Kidney epithelial cell (primary cell): ENCODE measurements at regions not wholly inside any gene's neighbourhood (a gene's known extent, or its start where the extent isn't known, plus 50 kb on each side); places are given as distances from the start of the nearest gene placed in this dataset.
A peak's percentile ranks its signal among the peaks of the same experiment; 100 is the strongest.

Experiments
- DNase-seq: peaks from one replicate; pipeline ENCODE4 v3.0.0-alpha.2; 2010; ENCODE audit warnings: low read depth
- H3K27me3 ChIP-seq: 2 replicates; pipeline ENCODE4 v1.6.0; 2011; ENCODE audit warnings: low read length; ENCODE audit not compliant: control insufficient read depth, insufficient read depth
- H3K36me3 ChIP-seq: 2 replicates; pipeline ENCODE4 v1.5.1; 2011; ENCODE audit warnings: low read length; ENCODE audit not compliant: control insufficient read depth, insufficient read depth
- H3K4me3 ChIP-seq: 2 replicates; pipeline ENCODE4 v1.5.1; 2011; ENCODE audit warnings: low read depth, mild to moderate bottlenecking, control low read depth, low read length
- TF ChIP-seq, protein P1 (sequence below): IDR thresholded peaks from 2 replicates; pipeline ENCODE4 v1.5.1; 2011; ENCODE audit warnings: mild to moderate bottlenecking, moderate library complexity, low read length, control low read depth, inconsistent platforms; ENCODE audit not compliant: insufficient read depth, poor library complexity, severe bottlenecking

DNA sequence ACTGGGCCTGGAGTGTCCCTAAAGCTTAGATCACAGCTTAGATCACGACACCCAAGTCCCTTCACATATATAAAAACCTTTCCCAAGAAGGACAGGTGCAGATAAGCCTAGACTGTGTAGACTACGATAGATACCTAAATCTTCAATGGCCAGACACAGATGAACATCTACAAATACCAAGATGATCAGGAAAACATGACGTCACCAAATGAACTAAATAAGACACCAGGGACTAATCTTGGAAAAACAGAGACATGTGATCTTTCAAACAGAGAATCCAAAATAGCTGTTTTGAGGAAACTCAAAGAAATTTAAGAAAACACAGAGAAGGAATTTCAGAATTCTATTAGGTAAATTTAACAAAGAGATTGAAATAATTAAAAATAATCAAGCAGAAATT, 1082.6 kb upstream of the PHF14 start:
- Histone ChIP-seq H3K4me3 (no peak overlapping the region), H3K36me3 (no peaks in the 10 kb centered on the region), H3K27me3 (no peaks in the 10 kb centered on the region)
- TF ChIP-seq, protein P1, sequence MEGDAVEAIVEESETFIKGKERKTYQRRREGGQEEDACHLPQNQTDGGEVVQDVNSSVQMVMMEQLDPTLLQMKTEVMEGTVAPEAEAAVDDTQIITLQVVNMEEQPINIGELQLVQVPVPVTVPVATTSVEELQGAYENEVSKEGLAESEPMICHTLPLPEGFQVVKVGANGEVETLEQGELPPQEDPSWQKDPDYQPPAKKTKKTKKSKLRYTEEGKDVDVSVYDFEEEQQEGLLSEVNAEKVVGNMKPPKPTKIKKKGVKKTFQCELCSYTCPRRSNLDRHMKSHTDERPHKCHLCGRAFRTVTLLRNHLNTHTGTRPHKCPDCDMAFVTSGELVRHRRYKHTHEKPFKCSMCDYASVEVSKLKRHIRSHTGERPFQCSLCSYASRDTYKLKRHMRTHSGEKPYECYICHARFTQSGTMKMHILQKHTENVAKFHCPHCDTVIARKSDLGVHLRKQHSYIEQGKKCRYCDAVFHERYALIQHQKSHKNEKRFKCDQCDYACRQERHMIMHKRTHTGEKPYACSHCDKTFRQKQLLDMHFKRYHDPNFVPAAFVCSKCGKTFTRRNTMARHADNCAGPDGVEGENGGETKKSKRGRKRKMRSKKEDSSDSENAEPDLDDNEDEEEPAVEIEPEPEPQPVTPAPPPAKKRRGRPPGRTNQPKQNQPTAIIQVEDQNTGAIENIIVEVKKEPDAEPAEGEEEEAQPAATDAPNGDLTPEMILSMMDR: no peak
- no peak for DNase-seq

DNA sequence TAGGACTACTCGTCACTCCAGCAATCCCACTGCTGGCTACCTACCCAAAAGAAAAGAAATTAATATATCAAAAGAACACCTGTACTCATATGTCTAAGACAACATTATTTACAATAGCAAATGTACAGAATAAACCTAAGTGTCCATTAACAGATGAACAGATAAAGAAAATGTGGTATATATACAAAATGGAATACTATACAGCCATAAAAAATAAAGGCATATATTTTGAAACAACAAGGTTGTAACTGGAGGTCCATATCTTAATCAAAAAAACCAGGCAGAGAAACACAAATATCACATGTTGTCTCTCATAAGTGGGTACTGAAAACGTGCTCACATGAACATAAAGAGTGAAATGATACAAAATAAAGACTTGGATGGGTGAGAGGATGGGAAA, 1073.3 kb upstream of the PHF14 start:
- Histone ChIP-seq H3K27me3 (no peaks in the 10 kb centered on the region), H3K4me3 (no peak overlapping the region), H3K36me3 (no peaks in the 10 kb centered on the region)
- DNase-seq: no peak
- TF ChIP-seq, protein P1: no peak

DNA sequence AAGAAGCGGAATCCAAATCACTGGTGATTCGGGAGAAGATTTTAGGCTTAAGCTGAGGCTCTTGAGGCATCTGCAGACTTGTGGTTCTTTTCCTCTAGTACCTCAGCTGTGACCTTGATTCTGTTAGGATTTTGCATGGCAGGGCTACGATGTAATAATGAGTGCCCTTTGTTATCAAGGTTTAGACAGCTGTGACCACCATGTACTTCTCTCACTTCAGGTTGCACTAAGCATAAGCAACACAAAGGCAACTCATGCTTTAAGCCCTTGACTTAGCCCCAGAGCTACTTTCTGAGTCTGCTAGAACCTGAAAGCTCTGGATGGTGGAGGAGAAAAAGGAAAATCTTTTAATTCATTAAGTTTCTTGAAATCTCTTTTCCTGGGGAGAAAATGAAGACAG, 1052.3 kb upstream of the PHF14 start:
- TF ChIP-seq, protein P1: no peak
- no peak for DNase-seq
- Histone ChIP-seq H3K4me3 (no peak overlapping the region), H3K27me3 (no peaks in the 10 kb centered on the region), H3K36me3 (no peaks in the 10 kb centered on the region)

DNA sequence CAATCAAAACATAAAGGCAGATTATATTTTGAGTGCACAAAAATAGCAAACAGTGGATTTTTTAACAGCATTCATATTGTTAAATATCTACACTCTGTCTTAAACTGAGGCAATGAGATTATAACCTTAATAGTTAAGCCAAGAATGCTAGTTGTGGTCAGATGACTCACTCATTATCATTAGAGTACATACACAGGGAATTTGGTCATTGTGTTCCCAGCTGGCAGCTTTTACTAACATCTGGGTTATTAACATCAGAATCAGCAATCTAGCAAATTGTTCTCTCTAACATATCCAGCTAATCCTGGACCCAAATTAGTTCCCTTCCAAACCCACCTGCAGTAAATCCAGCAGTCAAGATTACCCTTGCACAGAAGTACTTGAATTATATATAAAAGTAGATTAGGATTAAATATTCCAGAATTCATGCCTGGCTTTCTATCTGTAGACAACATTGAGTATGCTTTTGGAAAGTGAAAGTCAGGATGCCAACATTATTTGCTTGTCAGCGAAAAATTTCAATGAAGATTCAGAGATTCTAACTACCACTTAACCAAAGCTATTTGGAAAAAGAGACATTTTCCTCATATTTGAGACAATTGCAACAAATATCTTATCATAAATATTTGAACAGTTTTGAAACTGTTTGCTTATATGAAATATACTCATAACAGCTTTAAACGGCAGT, 1035.6 kb upstream of the PHF14 start:
- H3K4me3 ChIP-seq: no peak overlapping the region
- TF ChIP-seq, protein P1: no peak
- H3K36me3 ChIP-seq: no peaks in the 10 kb centered on the region
- peak; percentile 63 for DNase-seq
- H3K27me3 ChIP-seq: no peaks in the 10 kb centered on the region

DNA sequence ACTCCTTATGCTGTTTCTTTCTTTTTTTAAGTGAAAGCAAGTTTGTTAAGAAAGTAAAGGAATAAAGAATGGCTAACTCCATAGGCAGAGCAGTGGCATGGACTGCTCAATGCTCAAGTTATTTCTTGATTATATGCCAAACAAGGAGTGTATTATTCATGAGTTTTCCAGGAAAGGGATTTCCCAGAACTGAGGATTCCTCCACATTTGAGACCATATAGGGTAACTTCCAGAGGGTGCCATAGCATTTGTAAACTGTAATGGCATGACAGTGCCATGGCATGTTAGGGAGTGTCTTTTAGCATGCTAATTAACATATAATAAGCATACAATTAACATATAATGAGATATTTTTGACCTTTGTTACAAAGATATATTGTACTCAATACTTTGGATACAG, 1034.5 kb upstream of the PHF14 start:
- peak; percentile 25 for DNase-seq
- Histone ChIP-seq H3K4me3 (no peak overlapping the region), H3K36me3 (no peaks in the 10 kb centered on the region), H3K27me3 (no peaks in the 10 kb centered on the region)
- TF ChIP-seq, protein P1: no peak

DNA sequence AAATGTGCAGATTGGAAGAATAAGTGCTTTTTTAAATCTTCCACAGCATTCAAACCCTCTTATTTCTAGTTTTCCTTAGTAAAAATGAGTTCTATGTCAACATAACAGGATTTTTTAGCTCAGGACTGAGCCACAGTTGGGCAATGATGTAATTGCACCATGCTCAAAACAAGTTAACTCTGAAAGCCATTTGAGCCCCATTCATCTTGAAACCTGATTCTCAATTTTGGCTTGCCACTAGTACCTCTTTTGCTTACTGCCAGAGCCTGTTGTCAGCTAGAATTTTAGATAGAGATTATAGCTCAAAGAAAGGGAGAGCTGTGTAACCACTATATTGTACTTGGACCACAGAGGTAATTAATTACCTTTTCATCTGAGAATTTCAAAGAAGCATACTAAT, 1028.5 kb upstream of the PHF14 start:
- H3K36me3 ChIP-seq: no peaks in the 10 kb centered on the region
- TF ChIP-seq, protein P1: no peak
- DNase-seq: no peak
- H3K4me3 ChIP-seq: no peak overlapping the region
- no peaks in the 10 kb centered on the region for H3K27me3 ChIP-seq
